ENCODE measurements at regions not wholly inside any gene's neighbourhood (a gene's known extent, or its start where the extent isn't known, plus 50 kb on each side); places are given as distances from the start of the nearest gene placed in this dataset.

DNA sequence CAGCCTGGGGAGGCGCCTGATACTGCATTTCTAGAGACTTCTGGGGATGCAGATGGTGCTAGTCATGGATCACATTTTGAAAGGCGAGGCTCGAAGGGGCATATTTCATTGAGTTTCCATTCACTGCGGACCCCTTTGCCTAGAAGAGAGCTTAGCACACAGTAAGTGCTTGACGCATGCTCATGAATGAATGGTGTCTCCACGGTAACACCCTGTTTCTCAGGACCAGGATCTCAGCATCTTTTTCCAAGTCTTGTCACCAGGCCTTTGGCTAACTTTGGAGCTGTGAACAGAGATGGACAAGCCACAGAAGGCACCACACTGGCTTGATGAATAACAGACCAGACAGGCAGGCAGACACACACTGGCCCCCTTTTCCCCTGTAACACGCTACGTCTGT lies 151.3 kb downstream of the FOXL1 start:
- no peak for FAIRE-seq
- TF ChIP-seq, protein P1, sequence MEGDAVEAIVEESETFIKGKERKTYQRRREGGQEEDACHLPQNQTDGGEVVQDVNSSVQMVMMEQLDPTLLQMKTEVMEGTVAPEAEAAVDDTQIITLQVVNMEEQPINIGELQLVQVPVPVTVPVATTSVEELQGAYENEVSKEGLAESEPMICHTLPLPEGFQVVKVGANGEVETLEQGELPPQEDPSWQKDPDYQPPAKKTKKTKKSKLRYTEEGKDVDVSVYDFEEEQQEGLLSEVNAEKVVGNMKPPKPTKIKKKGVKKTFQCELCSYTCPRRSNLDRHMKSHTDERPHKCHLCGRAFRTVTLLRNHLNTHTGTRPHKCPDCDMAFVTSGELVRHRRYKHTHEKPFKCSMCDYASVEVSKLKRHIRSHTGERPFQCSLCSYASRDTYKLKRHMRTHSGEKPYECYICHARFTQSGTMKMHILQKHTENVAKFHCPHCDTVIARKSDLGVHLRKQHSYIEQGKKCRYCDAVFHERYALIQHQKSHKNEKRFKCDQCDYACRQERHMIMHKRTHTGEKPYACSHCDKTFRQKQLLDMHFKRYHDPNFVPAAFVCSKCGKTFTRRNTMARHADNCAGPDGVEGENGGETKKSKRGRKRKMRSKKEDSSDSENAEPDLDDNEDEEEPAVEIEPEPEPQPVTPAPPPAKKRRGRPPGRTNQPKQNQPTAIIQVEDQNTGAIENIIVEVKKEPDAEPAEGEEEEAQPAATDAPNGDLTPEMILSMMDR (IDR thresholded peaks at IDR 0.05; ENCODE audit: insufficient read depth, low read length, severe bottlenecking) = no peak
- Histone ChIP-seq H3K4me3 (ENCODE audit: low read depth, low read length) (no peak overlapping the region), H3K27me3 (ENCODE audit: control insufficient read depth, insufficient read depth, low read length) (peaks cover 4% of the 10 kb centered on the region), H3K36me3 (ENCODE audit: control insufficient read depth, insufficient read depth, low read length) (no peaks in the 10 kb centered on the region)
- DNase-seq (ENCODE audit: low read depth) = no peak

DNA sequence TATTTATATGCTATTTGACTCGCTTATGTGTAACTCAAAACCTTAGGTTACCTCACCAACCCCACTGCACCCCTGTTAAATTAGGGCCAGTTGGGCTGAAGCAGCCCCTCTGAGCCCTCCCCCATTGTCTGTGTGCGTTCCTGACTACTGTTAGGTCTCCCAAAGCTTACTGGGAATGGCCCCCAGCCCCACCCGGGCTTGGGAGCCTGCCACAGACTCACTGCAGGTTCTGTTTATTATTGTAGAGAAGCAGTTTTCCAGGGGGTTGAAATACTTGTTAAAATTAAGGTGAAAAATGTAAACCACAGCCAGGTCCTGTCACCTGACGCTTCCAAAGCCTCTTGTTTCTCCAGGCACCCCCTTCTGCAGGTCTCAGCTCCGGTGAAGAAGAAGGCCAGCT lies 151.7 kb downstream of the FOXL1 start:
- TF ChIP-seq, protein P1 (IDR thresholded peaks at IDR 0.05; ENCODE audit: insufficient read depth, low read length, severe bottlenecking) = no peak

DNA sequence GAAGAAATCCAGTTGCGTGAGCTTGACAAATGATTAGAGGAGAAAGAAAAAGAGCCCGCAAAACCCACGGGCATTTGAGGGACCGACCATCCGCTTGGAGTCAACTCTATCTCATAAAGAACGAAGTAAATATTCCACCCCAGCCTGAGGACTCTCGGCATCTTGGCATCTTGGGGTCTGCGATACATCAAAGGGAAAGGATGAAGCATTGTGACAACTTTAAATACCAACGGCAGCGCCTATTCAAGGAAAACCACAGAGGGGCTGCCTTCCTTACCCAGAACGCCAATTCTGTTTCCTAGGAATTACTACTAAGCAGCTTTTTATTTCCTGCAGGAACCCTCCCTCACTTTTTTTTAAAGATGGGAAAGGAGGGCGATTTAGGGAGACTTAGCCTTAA lies 152.2 kb downstream of the FOXL1 start:
- FAIRE-seq = no peak

More for the DNA sequence above, 151.7 kb downstream of the FOXL1 start:
- Histone ChIP-seq H3K36me3 (ENCODE audit: control insufficient read depth, insufficient read depth, low read length) (no peaks in the 10 kb centered on the region), H3K4me3 (ENCODE audit: low read depth, low read length) (no peak overlapping the region), H3K27me3 (ENCODE audit: control insufficient read depth, insufficient read depth, low read length) (peaks cover 4% of the 10 kb centered on the region)
- DNase-seq (ENCODE audit: low read depth) = no peak
- no peak for FAIRE-seq

DNA sequence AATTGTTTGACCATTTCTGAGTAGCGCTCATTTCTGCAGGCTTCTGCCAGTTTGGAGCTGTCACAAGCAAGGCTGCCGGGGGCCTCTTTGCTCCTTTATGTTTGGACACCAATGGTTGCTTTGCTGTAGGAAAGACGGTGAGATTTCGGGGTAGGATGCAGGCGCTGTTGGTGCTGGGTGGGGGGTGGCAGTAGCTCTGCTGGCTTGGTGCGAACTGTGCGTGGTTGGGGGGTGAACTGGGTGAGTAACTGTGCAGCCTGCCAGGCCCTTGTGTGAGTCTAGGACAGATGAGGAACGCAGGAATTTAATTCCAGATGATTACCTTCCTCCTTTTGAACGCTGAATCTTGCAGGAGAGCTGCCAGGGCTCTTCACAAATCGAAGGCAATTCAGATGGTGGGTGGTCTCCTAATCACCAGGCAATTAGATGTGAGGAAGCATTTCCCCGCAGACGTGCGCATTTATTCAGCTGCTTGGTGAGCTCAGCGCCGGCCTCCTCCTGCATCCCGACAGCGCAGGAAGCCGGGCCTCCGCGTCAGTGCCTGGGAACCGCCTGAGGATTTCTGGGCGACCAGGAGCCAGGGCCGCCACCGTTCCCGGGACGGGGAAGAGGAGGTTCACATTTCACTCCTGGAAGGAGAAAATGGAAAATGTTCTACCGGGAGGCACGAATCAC lies 154.4 kb downstream of the FOXL1 start:
- Histone ChIP-seq H3K4me3 (ENCODE audit: low read depth, low read length) (no peak overlapping the region), H3K36me3 (ENCODE audit: control insufficient read depth, insufficient read depth, low read length) (no peaks in the 10 kb centered on the region), H3K27me3 (ENCODE audit: control insufficient read depth, insufficient read depth, low read length) (peaks cover 4% of the 10 kb centered on the region)
- DNase-seq (ENCODE audit: low read depth) (no peak), FAIRE-seq (no peak)
- TF ChIP-seq, protein P1 (IDR thresholded peaks at IDR 0.05; ENCODE audit: insufficient read depth, low read length, severe bottlenecking) = no peak

More for the DNA sequence above, 152.2 kb downstream of the FOXL1 start:
- Histone ChIP-seq H3K27me3 (ENCODE audit: control insufficient read depth, insufficient read depth, low read length) (peaks cover 4% of the 10 kb centered on the region), H3K36me3 (ENCODE audit: control insufficient read depth, insufficient read depth, low read length) (no peaks in the 10 kb centered on the region), H3K4me3 (ENCODE audit: low read depth, low read length) (no peak overlapping the region)
- TF ChIP-seq, protein P1 (IDR thresholded peaks at IDR 0.05; ENCODE audit: insufficient read depth, low read length, severe bottlenecking) = no peak
- no peak for DNase-seq (ENCODE audit: low read depth)

DNA sequence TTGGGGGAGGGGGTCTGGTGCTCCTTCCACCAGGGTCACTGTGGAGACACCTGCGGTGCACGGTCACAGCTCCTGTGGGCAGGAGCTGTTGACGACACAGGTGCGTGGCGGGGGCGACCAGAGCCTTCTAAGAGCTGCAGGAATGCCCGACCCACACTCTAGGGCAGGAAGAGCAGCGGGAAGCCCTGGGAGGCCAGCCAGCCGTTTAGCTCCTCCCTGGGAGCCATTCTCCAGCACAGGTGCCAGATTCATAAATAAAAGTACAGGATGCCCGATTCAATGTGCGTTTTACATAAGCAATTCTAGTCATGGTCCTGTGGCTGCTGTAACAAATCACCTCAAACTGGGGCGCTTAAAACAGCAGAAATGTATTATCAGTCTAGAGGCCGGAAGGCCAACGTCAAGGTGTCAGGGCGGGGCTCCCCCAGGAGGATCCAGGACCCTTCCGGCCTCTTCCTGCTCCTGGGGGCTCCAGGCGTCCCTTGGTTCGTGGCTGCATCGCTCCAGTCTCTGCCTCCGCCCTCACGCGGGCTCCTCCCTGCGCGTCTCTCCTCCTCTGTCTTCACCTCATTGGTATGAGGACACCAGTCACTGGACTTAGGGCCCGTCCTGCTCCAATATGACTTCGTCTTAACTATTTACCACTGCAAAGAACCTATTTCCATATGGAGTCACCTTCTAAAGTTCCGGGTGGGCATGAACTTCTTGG lies 155.4 kb downstream of the FOXL1 start:
- TF ChIP-seq, protein P1 (IDR thresholded peaks at IDR 0.05; ENCODE audit: insufficient read depth, low read length, severe bottlenecking) = no peak
- no peak for FAIRE-seq
- peaks cover 4% of the 10 kb centered on the region for H3K27me3 ChIP-seq (ENCODE audit: control insufficient read depth, insufficient read depth, low read length)
- DNase-seq (ENCODE audit: low read depth) = no peak
- H3K36me3 ChIP-seq (ENCODE audit: control insufficient read depth, insufficient read depth, low read length) = no peaks in the 10 kb centered on the region
- no peak overlapping the region for H3K4me3 ChIP-seq (ENCODE audit: low read depth, low read length)

All from bronchial epithelial cell (primary cell).